ENCODE measurements at regions not wholly inside any gene's neighbourhood (a gene's known extent, or its start where the extent isn't known, plus 50 kb on each side); places are given as distances from the start of the nearest gene placed in this dataset.
"Not testable (repeated sequence)": the region's sequence is repeated elsewhere in the genome, so short reads cannot be mapped to it uniquely, and the experiment has no call there.

GRCh38 chr4:187077744-187078401 lies 354.2 kb upstream of the FAT1 start:
- no peaks in the 10 kb centered on the region for H3K4me1 ChIP-seq (ENCODE audit: insufficient read depth)
- no peak overlapping the region for H3K4me3 ChIP-seq (ENCODE audit: low read depth, low read length)
- no peaks in the 10 kb centered on the region for H3K36me3 ChIP-seq (ENCODE audit: insufficient read depth)
- WGBS, result 63% methylated on average over 12 of the region's 12 CpGs
- H3K27ac ChIP-seq (ENCODE audit: low read depth), result no peak overlapping the region
- DNase-seq (ENCODE audit: extremely low spot score), result no peak

DNA sequence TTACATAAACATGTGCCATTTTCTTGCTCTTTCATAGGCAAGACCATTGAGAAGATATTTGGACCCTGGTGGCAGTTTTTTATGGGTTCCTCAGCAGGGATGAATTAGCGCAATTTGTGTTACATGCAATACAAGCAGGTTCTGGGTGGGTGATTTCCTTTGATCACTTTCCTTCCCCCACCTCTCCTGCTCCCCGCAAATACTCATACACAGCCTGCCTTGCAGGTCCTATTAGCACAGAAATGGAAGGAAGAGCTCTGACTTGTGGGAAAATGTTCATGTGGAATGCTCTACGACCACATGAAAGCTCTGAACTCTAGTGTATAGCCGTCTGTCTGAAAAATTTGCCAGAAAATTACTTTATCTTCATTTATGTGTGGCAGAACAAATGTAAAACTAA lies 361.0 kb upstream of the FAT1 start:
- H3K27ac ChIP-seq (ENCODE audit: low read depth), result no peak overlapping the region
- H3K4me3 ChIP-seq (ENCODE audit: low read depth, low read length), result no peak overlapping the region
- DNase-seq (ENCODE audit: extremely low spot score), result no peak
- WGBS, result 69% methylated on average over 4 of the region's 4 CpGs
- no peaks in the 10 kb centered on the region for H3K4me1 ChIP-seq (ENCODE audit: insufficient read depth)
- no peaks in the 10 kb centered on the region for H3K36me3 ChIP-seq (ENCODE audit: insufficient read depth)

GRCh38 chr4:187085339-187085738 lies 361.7 kb upstream of the FAT1 start:
- H3K4me1 ChIP-seq (ENCODE audit: insufficient read depth), result no peaks in the 10 kb centered on the region
- no peak overlapping the region for H3K4me3 ChIP-seq (ENCODE audit: low read depth, low read length)
- 89% methylated on average over 3 of the region's 3 CpGs for WGBS
- H3K36me3 ChIP-seq (ENCODE audit: insufficient read depth), result no peaks in the 10 kb centered on the region
- no peak for DNase-seq (ENCODE audit: extremely low spot score)
- H3K27ac ChIP-seq (ENCODE audit: low read depth), result no peak overlapping the region

DNA sequence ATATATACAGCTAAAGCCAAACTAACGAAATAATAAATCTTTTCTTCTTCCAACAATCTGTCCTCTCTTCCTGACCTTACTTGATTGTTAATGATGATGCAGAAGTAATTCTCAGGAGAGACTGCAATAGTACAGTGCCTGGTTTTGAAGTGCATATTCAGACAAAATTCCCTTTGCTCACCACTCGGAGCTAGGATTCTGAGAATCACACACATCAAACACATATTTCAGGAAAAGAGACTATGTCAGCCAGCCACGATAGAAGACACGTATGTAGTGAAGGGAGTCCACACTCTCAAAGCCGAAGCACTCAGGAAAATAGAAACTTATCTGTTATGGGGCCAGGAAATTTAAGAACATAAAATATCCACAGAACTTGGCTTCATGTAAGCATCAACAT lies 362.5 kb upstream of the FAT1 start:
- no peaks in the 10 kb centered on the region for H3K4me1 ChIP-seq (ENCODE audit: insufficient read depth)
- H3K36me3 ChIP-seq (ENCODE audit: insufficient read depth), result no peaks in the 10 kb centered on the region
- WGBS, result 84% methylated on average over 5 of the region's 5 CpGs
- H3K27ac ChIP-seq (ENCODE audit: low read depth), result no peak overlapping the region
- no peak overlapping the region for H3K4me3 ChIP-seq (ENCODE audit: low read depth, low read length)
- no peak for DNase-seq (ENCODE audit: extremely low spot score)

GRCh38 chr4:187088070-187088799 lies 364.6 kb upstream of the FAT1 start:
- no peak overlapping the region for H3K27ac ChIP-seq (ENCODE audit: low read depth)
- H3K4me1 ChIP-seq (ENCODE audit: insufficient read depth), result no peaks in the 10 kb centered on the region
- WGBS, result 66% methylated on average over 13 of the region's 13 CpGs
- no peak for DNase-seq (ENCODE audit: extremely low spot score)
- H3K4me3 ChIP-seq (ENCODE audit: low read depth, low read length), result no peak overlapping the region
- H3K36me3 ChIP-seq (ENCODE audit: insufficient read depth), result no peaks in the 10 kb centered on the region

DNA sequence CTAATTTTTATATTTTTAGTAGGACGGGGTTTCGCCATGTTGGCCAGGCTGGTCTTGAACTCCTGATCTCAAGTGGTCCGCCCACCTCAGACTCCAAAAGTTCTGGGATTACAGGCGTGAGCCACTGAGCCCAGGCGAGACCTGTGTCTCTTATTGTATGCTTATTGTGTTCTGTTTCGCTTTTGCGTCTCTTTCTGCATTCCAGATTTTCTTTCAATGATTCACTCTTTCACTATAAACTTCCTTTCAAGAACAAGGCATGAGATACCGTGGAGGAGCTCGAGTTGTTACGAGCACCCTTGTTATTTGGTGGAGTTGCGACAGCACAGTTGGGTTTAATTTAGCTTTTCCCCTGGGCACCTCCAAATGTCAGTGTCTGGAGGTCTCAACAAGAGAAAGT lies 366.7 kb upstream of the FAT1 start:
- 87% methylated on average over 11 of the region's 11 CpGs for whole genome bisulfite sequencing
- H3K4me1 ChIP-seq (ENCODE audit: insufficient read depth), result no peaks in the 10 kb centered on the region

GRCh38 chr4:187090832-187091231 lies 367.2 kb upstream of the FAT1 start:
- not testable (repeated sequence) for H3K27ac ChIP-seq (ENCODE audit: low read depth); DNase-seq (ENCODE audit: extremely low spot score); H3K36me3 ChIP-seq (ENCODE audit: insufficient read depth); H3K4me3 ChIP-seq (ENCODE audit: low read depth, low read length); H3K4me1 ChIP-seq (ENCODE audit: insufficient read depth)
- 97% methylated on average over 6 of the region's 6 CpGs for WGBS

More for the DNA sequence above, 366.7 kb upstream of the FAT1 start:
- no peak for DNase-seq (ENCODE audit: extremely low spot score)
- no peak overlapping the region for H3K27ac ChIP-seq (ENCODE audit: low read depth)
- H3K4me3 ChIP-seq (ENCODE audit: low read depth, low read length), result no peak overlapping the region
- no peaks in the 10 kb centered on the region for H3K36me3 ChIP-seq (ENCODE audit: insufficient read depth)

GRCh38 chr4:187094144-187094543 lies 370.5 kb upstream of the FAT1 start:
- Histone ChIP-seq H3K4me1 (ENCODE audit: insufficient read depth) (no peaks in the 10 kb centered on the region), H3K27ac (ENCODE audit: low read depth) (no peak overlapping the region), H3K36me3 (ENCODE audit: insufficient read depth) (no peaks in the 10 kb centered on the region), H3K4me3 (ENCODE audit: low read depth, low read length) (no peak overlapping the region)
- DNase-seq (ENCODE audit: extremely low spot score), result no peak
- WGBS, result 52% methylated on average over 3 of the region's 3 CpGs

GRCh38 chr4:187098429-187098828 lies 374.8 kb upstream of the FAT1 start:
- no peak for DNase-seq (ENCODE audit: extremely low spot score)
- H3K4me3 ChIP-seq (ENCODE audit: low read depth, low read length), result no peak overlapping the region
- no peaks in the 10 kb centered on the region for H3K4me1 ChIP-seq (ENCODE audit: insufficient read depth)
- H3K27ac ChIP-seq (ENCODE audit: low read depth), result no peak overlapping the region
- H3K36me3 ChIP-seq (ENCODE audit: insufficient read depth), result no peaks in the 10 kb centered on the region
- 43% methylated on average over 2 of the region's 2 CpGs for WGBS

DNA sequence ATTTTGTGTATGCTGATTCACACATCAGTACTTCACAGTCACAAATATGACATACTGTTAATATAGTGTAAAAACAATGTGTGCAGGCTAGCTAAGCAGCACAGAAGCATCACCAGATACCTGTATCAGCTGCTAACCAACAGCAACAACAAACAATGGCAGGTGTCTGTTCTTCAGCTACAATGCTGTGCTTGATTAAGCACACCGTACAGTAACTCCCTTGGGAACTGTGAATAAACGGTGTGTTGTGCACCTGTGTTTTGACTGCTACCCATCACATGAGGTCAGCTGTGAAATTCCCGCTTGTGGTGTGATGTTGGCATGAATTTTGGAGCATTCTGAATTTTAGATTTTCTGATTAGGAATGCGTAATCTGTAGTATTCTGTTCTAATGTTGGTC lies 379.7 kb upstream of the FAT1 start:
- no peaks in the 10 kb centered on the region for H3K4me1 ChIP-seq (ENCODE audit: insufficient read depth)
- no peak for DNase-seq (ENCODE audit: extremely low spot score)
- no peak overlapping the region for H3K27ac ChIP-seq (ENCODE audit: low read depth)
- H3K4me3 ChIP-seq (ENCODE audit: low read depth, low read length), result no peak overlapping the region
- WGBS, result 85% methylated on average over 4 of the region's 4 CpGs
- no peaks in the 10 kb centered on the region for H3K36me3 ChIP-seq (ENCODE audit: insufficient read depth)

GRCh38 chr4:187108845-187109244 lies 385.2 kb upstream of the FAT1 start:
- Histone ChIP-seq H3K4me1 (ENCODE audit: insufficient read depth) (no peaks in the 10 kb centered on the region), H3K4me3 (ENCODE audit: low read depth, low read length) (no peak overlapping the region), H3K36me3 (ENCODE audit: insufficient read depth) (no peaks in the 10 kb centered on the region), H3K27ac (ENCODE audit: low read depth) (no peak overlapping the region)
- 91% methylated on average over 3 of the region's 3 CpGs for WGBS
- DNase-seq (ENCODE audit: extremely low spot score), result no peak

- Histone ChIP-seq H3K27ac (ENCODE audit: low read depth) (no peak overlapping the region), H3K4me1 (ENCODE audit: insufficient read depth) (no peaks in the 10 kb centered on the region), H3K4me3 (ENCODE audit: low read depth, low read length) (no peak overlapping the region), H3K36me3 (ENCODE audit: insufficient read depth) (no peaks in the 10 kb centered on the region)
- no peak for DNase-seq (ENCODE audit: extremely low spot score)
- WGBS, result 78% methylated on average over 7 of the region's 7 CpGs
These were observed 386.0 kb upstream of the FAT1 start for GRCh38 chr4:187109636-187110035.

DNA sequence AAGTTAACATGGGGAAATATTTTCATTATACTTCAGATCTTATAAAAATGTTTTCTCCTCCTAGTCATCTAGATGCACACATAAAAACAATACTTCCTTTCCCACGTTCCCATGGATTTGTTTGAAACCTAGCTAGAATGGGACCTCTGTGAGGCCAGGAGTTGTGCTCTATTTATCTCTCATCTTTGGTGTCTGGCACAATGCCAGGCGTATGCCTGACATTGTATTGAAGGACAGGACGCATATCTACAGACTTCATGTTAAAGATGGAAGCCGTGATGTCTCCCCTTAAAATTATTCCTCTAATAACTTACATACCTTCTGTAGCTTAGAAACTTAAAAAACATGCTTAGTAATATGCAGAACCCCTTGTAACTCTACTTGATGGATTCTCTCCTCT lies 394.5 kb upstream of the FAT1 start:
- Histone ChIP-seq H3K27ac (ENCODE audit: low read depth) (no peak overlapping the region), H3K4me1 (ENCODE audit: insufficient read depth) (no peaks in the 10 kb centered on the region), H3K36me3 (ENCODE audit: insufficient read depth) (no peaks in the 10 kb centered on the region), H3K4me3 (ENCODE audit: low read depth, low read length) (no peak overlapping the region)
- 81% methylated on average over 4 of the region's 4 CpGs for WGBS
- DNase-seq (ENCODE audit: extremely low spot score), result no peak

DNA sequence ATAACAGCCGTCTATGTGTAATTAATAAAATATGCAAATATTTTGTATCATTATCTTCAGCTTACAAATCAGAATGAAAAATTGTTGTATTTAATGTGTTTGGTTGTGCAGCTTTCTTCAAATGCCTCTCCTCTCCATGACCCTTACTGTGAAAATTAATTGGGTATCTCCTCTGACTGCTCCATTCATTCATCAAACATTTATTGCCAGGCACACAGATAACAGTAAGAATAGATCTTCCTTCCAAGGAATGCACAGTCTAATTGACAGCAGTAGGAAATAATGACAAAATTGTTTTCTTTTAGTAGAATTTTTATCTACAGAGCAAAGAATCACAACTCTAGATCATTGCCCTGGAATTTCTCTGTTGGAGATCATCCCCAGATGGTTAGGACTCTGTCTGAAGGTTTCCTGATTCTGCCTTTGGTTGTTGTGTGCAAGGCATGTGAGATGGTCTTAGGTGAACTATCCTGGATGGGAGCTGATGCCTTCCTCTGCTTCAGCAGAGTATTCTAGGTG lies 395.0 kb upstream of the FAT1 start:
- Histone ChIP-seq H3K4me3 (ENCODE audit: low read depth, low read length) (no peak overlapping the region), H3K4me1 (ENCODE audit: insufficient read depth) (no peaks in the 10 kb centered on the region), H3K27ac (ENCODE audit: low read depth) (no peak overlapping the region), H3K36me3 (ENCODE audit: insufficient read depth) (no peaks in the 10 kb centered on the region)
- 56% methylated on average over 1 of the region's 1 CpG for WGBS
- DNase-seq (ENCODE audit: extremely low spot score), result no peak

Measured in urinary bladder (tissue), 3 donors.